Cortex of kidney (tissue), 1 donor: ENCODE measurements at regions not wholly inside any gene's neighbourhood (a gene's known extent, or its start where the extent isn't known, plus 50 kb on each side); places are given as distances from the start of the nearest gene placed in this dataset.
"Not testable (repeated sequence)": the region's sequence is repeated elsewhere in the genome, so short reads cannot be mapped to it uniquely, and the experiment has no call there.

Experiments
- DNase-seq: peaks from one replicate; lab custom pipeline; 2025; lab: John Stamatoyannopoulos, UW

GRCh38 chr6:21847711-21848480 is 254.3 kb downstream of the SOX4 start:
- DNase-seq, result no peak

- DNase-seq, result no peak
Measured at GRCh38 chr6:21850691-21851090, 257.1 kb downstream of the SOX4 start.

GRCh38 chr6:21855811-21856455 is 262.4 kb downstream of the SOX4 start:
- no peak for DNase-seq

GRCh38 chr6:21856456-21856825 is 262.9 kb downstream of the SOX4 start:
- no peak for DNase-seq

- no peak for DNase-seq
Measured at GRCh38 chr6:21856844-21857243, 263.3 kb downstream of the SOX4 start.

GRCh38 chr6:21858076-21858475 is 264.5 kb downstream of the SOX4 start:
- no peak for DNase-seq

GRCh38 chr6:21859193-21859735 is 265.7 kb downstream of the SOX4 start:
- DNase-seq, result no peak

- no peak for DNase-seq
Measured at GRCh38 chr6:21861942-21862341, 268.4 kb downstream of the SOX4 start.

- DNase-seq, result no peak
Measured at GRCh38 chr6:21864206-21864605, 270.7 kb downstream of the SOX4 start.

GRCh38 chr6:21868226-21868625 is 274.7 kb downstream of the SOX4 start:
- no peak for DNase-seq

GRCh38 chr6:21869085-21869771 is 275.7 kb downstream of the SOX4 start:
- no peak for DNase-seq

- DNase-seq, result no peak
Measured at GRCh38 chr6:21870076-21870730, 276.7 kb downstream of the SOX4 start.

- DNase-seq, result no peak
Measured at GRCh38 chr6:21871831-21872230, 278.3 kb downstream of the SOX4 start.

- no peak for DNase-seq
Measured at GRCh38 chr6:21872749-21873148, 279.2 kb downstream of the SOX4 start.

GRCh38 chr6:21873562-21873961 is 280.0 kb downstream of the SOX4 start:
- no peak for DNase-seq

- DNase-seq, result no peak
Measured at GRCh38 chr6:21874372-21874771, 280.8 kb downstream of the SOX4 start.

- DNase-seq, result not testable (repeated sequence)
Measured at GRCh38 chr6:21877037-21877436, 283.5 kb downstream of the SOX4 start.

GRCh38 chr6:21880249-21880648 is 286.7 kb downstream of the SOX4 start:
- DNase-seq, result not testable (repeated sequence)

- no peak for DNase-seq
Measured at GRCh38 chr6:21881969-21882465, 288.5 kb downstream of the SOX4 start.

- DNase-seq, result no peak
Measured at GRCh38 chr6:21883595-21884328, 290.2 kb downstream of the SOX4 start.

- DNase-seq, result no peak
Measured at GRCh38 chr6:21885111-21885510, 291.6 kb downstream of the SOX4 start.
